HG03469 (cell line): ENCODE measurements at regions not wholly inside any gene's neighbourhood (a gene's known extent, or its start where the extent isn't known, plus 50 kb on each side); places are given as distances from the start of the nearest gene placed in this dataset.
"Not testable (repeated sequence)": the region's sequence is repeated elsewhere in the genome, so short reads cannot be mapped to it uniquely, and the experiment has no call there.

Experiments
- ATAC-seq: cut with Tn5 transposase; IDR thresholded peaks from one replicate; pipeline ENCODE4 v1.9.1; 2021; ENCODE audit warnings: mild to moderate bottlenecking, moderate library complexity, moderate number of reproducible peaks; ENCODE audit not compliant: unreplicated experiment

DNA sequence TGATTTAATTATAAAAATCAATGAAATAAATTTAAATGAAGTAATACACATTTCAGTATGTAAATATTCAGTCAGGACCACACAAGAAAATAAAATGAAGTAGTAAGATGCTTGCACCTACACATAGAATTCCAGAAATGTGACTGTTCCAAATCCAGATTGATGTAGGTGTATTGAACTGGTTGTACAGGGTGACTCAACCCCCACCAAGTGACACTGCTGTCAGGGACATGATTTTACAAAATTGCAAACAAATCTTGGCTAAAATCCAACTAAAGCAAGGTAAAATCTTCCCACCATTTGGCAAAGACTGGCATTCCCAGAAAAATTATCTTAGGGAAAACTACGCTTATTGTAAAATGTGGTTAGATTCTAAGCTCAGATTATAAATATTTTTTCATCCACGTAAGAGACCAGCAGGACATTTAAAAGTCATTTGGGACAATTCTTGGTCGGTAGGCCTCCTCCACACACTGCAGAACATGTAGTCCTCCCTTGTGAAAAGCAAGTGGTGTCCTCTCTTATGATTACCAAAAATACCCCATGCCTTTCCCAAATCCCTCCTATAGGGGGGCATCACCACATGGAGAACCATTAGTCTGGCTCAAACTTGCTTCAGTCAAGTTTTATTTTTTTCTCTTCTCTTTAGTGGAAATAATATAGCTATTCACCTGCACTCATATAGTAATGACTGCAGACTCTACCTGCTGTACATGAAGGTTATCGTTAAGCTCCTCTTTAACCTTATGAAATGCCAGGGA lies 287.1 kb upstream of the SMIM30 start:
- ATAC-seq: no peak

DNA sequence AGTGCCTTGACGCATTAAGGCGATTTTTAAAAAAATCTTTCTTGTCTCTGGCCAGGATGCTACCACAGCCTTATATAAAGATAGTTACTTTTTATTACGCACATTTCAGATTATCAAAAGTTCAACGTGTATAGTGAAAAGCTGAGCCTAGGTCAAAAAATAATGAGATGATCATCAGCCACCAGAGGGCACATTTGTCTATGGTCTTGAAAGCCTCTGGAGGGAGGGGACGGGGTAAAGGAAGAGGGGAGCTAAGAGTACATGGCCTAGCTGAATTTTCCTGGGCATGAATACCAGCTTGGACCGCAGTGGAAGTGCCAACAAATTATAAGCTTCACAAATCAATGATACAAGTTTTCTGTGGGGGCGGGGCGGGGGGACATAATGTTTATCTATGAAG lies 285.9 kb upstream of the SMIM30 start:
- no peak for ATAC-seq

DNA sequence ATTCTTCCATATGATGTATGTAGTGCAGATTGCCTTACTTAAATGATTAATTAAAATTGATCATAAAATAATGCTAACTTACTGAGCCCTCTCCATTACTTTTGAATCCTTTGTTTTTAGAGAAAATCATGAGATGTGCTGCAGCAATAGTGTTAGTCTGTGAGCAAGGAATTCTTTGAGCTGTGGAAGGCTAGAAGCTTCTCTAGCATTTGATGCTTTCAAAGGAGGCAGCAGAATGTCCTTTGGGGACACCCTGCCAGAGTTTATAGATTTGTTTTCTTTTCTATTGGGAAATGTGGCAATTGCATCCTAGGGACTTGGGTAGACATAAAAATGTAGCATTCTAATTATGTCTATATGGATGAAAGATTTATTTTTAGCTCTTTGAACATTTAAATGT lies 284.1 kb upstream of the SMIM30 start:
- no peak for ATAC-seq

DNA sequence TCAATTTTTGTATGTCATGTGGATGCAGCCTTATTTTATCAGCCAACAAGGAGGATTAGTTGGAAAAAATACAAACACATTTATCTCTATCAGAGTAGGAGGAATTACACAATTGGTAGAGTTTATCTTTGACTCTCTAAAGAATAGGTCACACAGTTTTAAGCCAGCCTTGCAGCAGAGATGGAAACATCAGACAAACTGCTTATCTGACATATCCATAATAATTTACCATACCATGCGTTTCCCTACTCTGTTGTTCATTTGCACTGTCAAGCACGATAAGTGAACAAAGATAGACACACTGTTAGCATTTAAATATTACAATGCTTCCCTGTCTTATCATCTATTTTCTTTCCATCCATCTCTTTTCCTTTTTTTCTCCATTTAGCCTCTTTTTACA lies 283.7 kb upstream of the SMIM30 start:
- no peak for ATAC-seq

DNA sequence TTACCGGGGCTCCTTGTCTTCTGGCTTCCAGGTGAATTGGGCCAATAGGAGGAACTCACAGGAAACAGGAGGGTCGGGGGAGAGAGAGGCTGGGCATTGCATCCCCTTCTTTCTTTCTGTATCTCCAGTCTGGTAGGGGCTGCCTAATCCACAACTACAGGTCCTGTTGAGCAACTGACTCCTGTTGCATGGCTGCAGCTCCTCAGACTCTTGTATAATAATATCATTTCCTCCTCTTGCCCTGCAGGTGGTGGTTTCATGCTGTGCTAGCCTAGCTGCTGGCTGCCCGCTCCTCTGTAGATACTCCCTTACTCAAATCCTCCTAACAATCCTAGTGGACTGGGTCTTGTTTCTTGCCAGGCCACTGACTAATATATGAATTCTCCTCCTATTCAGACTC lies 276.5 kb upstream of the SMIM30 start:
- no peak for ATAC-seq

DNA sequence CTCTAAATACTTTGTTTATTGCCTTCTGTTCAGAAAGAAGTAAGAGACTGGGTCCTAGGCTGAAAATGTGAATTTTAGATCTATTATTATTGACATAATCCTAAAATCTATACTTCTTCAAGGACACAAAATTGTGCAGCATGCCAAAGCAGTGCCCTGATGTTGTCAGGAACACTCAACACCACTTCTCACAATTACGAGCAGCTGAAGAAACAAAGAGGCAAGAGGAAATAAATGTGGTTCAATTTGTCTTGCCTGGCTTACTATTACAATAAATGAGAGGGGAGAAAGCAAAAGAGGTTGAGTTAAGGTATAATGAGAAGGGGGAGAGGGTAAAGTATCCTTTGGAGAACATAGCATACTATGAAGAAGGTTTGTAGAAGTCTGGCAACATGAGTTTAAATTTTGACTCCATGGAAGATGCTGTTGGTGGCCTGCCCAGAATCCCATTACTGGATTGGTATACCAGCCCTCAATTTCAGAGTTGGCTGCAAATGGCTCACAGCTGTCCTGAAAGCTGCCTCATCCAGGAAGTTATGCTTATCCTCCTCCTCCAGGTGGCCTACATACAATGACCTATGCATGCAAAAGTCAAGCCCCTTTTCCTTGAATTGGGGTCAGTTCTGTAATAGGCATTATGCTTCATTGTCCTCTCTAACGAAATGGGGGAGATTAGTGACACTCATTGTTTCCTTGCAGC lies 274.6 kb upstream of the SMIM30 start:
- ATAC-seq: no peak

DNA sequence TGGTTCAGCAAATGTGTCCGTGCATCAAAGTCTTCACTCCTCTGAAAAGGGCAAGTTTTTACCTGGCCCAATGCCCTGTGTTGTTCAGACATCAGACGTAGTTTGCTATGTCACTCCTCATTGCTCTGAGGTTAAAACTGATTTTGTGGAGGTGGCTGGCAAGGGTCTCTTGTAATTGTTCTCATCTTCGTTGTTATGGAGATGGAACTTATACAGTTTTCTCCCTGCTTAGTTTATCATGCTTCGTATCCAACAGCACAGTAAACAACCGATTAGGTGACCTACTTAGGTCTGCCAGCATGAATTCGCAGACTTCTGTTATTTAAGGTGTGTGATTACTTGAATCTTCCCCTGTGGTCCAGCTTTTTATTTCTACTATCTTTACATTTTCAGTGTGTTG lies 274.1 kb upstream of the SMIM30 start:
- ATAC-seq: no peak

DNA sequence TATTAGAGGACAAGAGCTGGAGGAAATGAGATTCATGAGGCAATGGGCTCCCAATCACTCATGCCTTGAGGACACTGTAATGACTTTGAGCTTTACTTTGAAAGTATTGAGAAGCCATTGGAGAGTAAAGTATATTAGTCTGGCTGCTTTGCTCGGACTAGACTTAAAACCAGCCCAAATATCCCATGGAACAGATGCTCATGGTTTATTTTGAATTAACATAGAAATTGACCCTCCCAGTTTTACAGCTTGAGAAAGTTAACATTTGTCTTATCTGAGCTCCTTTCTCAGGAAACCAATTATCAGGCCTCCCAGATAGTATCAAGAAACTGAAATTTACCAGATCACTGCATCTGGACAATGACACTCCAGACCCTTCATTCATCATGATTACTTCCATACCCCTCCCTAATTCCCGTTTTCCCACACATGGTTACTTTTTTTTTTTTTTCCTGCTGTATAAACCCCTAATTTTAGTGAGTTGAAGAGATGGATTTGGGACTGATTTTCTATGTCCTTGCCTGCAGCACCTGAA lies 270.8 kb upstream of the SMIM30 start:
- ATAC-seq: no peak

DNA sequence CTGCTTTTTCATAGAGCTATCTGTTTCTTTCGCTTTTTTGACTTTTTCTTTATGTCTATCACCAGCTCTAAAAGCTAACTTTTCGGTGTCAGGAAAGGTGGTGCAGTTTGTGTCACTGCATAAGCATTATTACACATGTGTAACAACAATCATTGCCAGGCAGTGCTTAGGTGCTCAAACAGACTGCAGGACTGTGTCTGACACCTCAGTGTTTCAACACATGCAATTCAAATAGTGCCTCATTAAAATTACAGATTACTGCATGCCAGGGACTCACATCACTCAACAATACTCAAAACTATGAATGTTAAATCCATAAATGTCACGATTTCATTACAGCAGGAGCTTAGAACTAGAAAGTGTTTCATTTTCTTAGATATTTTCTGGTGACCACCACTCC lies 265.3 kb upstream of the SMIM30 start:
- no peak for ATAC-seq

DNA sequence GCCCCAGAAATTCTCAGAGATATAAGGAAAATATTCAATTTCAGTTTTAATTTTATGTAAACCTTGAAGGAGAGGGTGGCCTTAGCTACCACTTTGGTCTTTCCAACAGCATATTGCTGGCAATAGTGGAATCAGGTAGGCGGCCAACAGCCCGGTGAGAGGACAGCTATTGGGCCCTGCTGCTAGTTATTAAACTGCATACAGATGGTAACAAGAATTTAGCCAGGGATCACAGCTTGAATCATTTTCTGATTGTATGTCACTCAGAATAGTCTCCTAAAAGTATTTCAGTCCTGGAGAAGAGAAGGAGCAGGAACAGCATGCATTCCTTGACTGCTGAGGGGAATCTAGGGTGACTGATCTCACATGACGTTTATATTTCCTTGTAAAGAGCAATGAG lies 261.4 kb upstream of the SMIM30 start:
- ATAC-seq: no peak

DNA sequence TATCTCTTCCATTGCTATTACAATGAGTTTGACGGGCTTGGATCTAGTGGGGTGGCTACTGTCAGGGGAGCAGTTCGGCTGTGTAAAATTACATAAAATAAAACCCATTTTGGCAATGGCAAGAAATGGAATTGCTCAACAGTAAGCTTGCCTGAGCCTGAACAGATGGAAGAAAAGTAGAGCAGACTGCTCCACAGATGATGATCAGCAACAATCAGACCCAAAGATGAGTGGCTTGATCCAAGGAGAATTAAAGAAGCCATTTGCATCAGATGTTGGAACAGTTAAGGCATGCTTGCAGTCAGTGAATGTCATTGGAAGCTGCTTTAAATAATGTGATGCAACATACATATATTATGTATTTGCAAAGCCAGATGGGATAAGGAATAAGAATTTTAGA lies 256.6 kb upstream of the SMIM30 start:
- ATAC-seq: no peak

DNA sequence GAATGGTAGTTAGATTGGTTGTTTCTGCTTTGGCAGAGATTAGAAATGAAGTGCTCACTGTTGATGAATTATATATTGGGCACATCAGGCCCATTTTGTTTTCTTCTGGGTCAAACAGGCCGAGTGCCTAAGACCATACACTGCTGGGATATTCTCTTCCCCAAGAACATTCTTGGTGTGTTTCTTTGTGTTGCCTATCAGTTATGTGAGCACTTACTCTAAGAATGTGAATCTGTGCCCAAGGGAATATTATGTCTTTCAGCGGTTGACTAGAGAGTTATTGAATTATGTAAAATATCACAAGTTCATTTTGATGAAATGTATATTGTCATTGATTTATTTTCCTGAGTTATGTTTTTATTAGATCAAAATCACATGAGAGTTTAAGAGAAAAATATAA lies 255.5 kb upstream of the SMIM30 start:
- ATAC-seq: no peak

DNA sequence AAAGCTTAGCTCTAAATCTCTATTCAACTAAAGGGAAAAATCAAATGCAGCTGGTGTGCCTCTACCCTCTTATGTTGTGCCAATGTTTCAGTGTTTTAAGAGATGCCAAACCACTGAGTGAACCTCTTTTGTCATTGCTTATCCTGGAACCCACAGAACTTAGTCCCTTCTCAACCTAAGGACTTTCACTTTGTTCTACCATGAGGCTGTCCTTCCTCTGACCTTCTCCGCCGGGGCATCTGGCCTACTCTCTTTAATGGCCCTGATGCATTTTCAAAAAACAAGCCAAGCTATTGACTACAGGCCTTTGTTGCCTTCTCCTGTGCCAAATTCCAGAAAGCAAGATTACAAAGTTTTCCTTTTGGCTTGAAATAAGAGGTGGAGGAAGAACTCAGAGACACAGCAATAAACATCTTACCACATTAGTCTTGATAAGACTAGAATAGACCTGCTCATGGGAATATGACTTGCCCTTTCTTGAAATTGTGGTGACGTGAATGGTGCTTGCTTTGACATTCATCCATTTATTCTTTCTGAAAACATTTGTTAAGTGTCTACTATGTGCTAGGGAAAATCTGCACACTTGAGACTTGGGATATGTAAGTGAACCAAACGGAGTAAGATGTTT lies 253.2 kb upstream of the SMIM30 start:
- ATAC-seq: no peak

DNA sequence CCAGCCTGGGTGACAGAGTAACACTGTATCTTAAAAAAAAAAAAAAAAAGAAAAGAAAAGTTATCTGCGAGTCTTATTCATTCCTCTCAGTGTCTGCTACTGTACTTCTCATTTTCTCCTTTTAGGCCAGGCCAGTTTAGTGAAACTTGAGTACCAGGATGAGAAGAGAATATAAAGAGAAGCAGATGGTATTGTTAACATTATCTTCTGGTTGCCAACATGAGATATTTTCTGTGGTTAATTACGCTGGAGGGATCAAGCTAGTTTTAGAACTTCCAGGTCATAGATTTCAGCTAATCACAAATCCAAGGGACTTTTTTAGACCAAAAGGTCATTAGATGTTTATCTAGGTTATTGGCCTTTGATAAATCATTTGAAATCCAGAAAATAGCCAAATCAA lies 252.6 kb upstream of the SMIM30 start:
- no peak for ATAC-seq

DNA sequence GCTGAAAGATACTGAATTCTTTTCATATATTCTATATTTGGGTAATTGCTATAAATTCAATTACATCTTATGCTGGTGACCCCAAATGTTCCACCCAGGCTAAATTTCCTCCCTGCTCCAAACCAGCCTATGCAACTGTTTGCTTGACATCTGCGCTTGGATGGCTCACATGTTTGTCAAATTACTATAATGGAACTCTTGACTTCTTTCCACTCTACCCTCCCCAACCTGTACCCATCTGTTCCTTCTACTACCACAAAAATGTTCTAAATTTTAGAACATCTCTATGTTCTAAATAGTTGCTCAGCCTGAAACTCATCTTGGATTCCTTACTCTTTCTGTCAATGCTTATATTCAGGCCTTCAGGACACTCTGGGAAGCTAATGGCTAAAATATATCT lies 249.9 kb upstream of the SMIM30 start:
- no peak for ATAC-seq

DNA sequence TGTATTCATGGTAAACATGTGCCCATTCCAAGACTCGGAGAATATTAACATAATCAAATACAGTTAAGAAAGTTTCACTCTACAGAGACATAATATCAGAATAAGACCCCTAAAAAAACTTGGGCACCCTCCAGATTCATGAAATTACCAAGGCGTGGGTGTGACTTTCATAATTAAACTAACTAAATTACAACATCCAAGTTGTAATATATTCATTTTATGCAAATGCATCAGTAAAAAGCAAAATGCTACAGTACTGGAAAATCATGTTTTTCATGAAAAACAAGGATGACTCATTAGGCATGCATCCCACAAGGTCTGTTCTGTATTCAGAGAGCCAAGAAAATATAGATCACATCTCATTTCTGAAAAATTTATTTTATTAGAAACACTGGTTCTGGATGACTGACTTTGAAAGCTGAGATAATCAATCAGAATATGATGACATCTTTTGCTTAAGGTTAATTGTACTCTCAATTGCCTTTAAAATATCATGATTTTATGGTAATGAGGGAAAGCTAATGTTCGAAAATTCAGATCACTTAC lies 248.8 kb upstream of the SMIM30 start:
- ATAC-seq: no peak

DNA sequence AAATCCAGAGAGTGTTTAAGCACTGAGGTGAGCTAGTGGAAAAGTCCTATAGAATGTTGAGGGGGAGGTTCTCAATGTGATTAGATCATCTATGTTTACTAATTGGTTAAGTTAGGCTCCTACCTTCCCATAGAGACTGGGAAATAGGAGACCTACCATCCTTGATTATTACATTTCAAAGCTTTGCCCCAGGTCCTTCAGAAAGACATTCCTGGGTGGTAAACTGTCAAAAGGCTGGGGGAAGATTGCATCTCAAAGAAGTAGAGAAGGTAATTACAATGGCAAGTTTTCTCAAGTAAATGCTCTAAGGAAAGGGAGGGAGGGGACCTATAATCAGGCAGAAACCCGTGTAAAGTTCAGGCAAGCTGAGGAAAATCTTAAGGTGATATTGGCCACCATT lies 247.8 kb upstream of the SMIM30 start:
- ATAC-seq: no peak

DNA sequence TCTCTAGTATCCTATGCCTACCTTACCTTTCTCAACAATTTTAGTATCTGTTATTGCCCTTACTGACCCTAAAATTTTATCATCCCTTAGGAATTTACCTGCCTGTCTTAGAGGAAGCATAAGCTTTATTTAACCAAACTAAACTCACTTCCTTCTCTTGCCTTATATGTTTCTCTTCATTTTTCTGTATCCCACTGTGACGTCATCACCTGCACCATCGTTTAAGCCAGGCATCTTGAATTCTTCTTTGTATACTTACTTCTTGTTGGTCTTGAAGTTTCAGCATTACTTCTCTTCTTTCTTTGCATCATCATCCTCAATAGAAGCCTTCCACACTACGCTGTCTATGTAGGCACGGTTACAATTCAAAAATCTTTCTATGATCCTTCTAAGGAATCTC lies 231.0 kb upstream of the SMIM30 start:
- ATAC-seq: no peak

DNA sequence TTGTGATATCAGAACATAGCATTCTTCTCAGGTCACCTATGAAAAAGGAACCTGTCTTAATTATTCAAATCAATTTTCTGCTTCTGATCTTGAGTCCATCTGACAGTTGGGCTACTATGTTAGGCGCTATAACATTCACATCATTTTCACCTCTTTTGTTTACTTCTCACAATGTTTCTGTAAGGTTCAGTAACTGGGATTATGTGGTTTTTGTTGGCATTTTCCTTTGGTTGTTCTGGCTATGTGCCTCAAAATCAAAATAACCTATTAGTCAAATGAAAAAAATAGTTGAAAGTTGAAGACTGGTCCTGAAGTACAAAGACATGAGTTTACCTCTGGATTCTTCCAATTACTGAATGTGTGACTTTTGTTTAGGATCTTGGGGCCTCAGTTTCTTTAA lies 221.3 kb upstream of the SMIM30 start:
- no peak for ATAC-seq

DNA sequence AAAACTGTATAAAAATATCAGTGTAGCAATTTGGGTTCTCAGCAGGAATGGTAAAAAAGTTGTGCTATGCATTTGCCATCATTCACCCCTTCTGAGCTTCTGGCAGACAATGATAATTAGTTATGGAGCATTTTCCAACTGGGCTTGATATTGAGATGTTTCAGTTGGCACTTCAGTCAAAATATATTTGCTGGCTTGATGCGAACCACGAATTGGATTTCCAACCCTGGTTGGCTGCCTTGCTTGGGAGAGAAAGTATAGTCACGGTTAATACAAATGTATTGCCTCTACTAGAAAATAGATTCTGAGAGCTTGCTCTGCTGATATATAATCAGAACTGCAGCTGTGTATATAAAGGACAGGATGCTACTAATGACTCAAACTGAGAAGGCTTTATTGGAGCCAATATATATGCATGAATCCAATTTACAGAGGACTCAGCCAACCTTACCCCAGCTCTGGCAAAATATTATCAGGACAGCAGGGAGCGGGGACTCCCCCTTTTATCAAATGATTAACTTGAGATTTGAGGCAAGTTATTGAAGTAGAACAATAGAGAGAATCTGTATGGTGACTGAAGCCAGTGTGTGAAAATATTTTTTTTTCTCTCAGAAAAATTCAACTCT lies 219.8 kb upstream of the SMIM30 start:
- no peak for ATAC-seq

DNA sequence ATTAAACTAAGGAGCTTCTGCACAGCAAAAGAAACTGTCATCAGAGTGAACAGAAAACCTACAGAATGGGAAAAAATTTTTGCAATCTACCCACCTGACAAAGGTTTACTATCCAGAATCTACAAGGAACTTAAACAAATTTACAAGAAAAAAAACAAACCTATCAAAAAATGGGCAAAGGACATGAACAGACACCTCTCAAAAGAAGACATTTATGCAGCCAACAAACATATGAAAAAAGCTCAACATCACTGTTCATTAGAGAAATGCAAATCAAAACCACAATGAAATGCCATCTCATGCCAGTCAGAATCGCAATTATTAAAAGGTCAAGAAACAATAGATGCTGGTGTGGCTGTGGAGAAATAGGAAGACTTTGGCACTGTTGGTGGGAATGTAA lies 218.5 kb upstream of the SMIM30 start:
- not testable (repeated sequence) for ATAC-seq
